Upper lobe of right lung (tissue), 1 donor: ENCODE measurements at regions not wholly inside any gene's neighbourhood (a gene's known extent, or its start where the extent isn't known, plus 50 kb on each side); places are given as distances from the start of the nearest gene placed in this dataset.
A peak's percentile ranks its signal among the peaks of the same experiment; 100 is the strongest.

Experiments
- ATAC-seq: fragments of 200-7000 bp; cut with Tn5 transposase; one replicate; pipeline ENCODE4 v1.9.1; 2020; ENCODE audit warnings: mild to moderate bottlenecking, moderate library complexity
- DNase-seq: peaks from one replicate; pipeline ENCODE4 v3.0.0-alpha.2; 2020
- H3K27ac ChIP-seq: fragments of 200-600 bp; one replicate; pipeline ENCODE4 v1.8.0; 2022
- H3K27me3 ChIP-seq: fragments of 200-600 bp; one replicate; pipeline ENCODE4 v1.8.0; 2022; ENCODE audit warnings: mild to moderate bottlenecking
- H3K36me3 ChIP-seq: fragments of 200-600 bp; one replicate; pipeline ENCODE4 v1.8.0; 2022
- H3K4me1 ChIP-seq: fragments of 200-600 bp; one replicate; pipeline ENCODE4 v1.8.0; 2022
- H3K4me3 ChIP-seq: fragments of 200-600 bp; one replicate; pipeline ENCODE4 v1.8.0; 2022; ENCODE audit warnings: mild to moderate bottlenecking
- H3K9me3 ChIP-seq: fragments of 200-600 bp; one replicate; pipeline ENCODE4 v1.8.0; 2022
- intact Hi-C: fragments of 100-400 bp; cut with DNase I; formaldehyde crosslinking; loops from one replicate; pipeline ENCODE4 v1.11.0; 2022
- TF ChIP-seq, protein P1 (sequence below): fragments of 200-600 bp; IDR thresholded peaks from one replicate; pipeline ENCODE4 v1.8.0; 2022; ENCODE audit warnings: antibody characterized with exemption
- donor health status: DM: no; HTN: yes; CAD: no; lungs with severe emphysema.

- ATAC-seq (no peak), DNase-seq (no peak)
- H3K4me3 ChIP-seq, result no peak overlapping the region
- H3K36me3 ChIP-seq, result no peaks in the 10 kb centered on the region
- TF ChIP-seq, protein P1, sequence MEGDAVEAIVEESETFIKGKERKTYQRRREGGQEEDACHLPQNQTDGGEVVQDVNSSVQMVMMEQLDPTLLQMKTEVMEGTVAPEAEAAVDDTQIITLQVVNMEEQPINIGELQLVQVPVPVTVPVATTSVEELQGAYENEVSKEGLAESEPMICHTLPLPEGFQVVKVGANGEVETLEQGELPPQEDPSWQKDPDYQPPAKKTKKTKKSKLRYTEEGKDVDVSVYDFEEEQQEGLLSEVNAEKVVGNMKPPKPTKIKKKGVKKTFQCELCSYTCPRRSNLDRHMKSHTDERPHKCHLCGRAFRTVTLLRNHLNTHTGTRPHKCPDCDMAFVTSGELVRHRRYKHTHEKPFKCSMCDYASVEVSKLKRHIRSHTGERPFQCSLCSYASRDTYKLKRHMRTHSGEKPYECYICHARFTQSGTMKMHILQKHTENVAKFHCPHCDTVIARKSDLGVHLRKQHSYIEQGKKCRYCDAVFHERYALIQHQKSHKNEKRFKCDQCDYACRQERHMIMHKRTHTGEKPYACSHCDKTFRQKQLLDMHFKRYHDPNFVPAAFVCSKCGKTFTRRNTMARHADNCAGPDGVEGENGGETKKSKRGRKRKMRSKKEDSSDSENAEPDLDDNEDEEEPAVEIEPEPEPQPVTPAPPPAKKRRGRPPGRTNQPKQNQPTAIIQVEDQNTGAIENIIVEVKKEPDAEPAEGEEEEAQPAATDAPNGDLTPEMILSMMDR, result no peak
- intact Hi-C loops, result no loop called here
- H3K9me3 ChIP-seq, result no peaks in the 10 kb centered on the region
- H3K27me3 ChIP-seq, result no peaks in the 10 kb centered on the region
- H3K4me1 ChIP-seq, result no peaks in the 10 kb centered on the region
- H3K27ac ChIP-seq, result no peak overlapping the region
These were observed 383.0 kb upstream of the SHH start for GRCh38 chr7:156195276-156195675.

DNA sequence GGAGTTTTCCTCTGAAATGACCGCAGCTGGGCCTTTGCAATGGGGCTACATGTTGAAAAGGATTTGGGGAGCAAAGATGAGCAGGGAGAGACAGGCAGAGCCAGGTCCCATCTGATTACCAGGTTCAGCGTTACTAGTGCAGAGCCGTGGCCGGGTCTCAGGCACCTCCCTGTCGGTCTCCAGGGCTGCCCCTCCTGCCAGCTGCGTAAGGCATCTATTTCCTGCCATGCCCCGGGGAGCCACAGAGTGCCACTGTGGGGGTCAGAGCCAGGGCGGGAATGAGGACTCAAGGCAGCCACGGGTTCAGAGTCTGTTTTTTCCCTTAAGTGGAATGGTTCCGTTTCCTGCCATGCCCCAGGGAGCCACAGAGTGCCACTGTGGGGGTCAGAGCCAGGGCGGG is 382.6 kb upstream of the SHH start:
- H3K36me3 ChIP-seq, result no peaks in the 10 kb centered on the region
- no peak overlapping the region for H3K27ac ChIP-seq
- no peaks in the 10 kb centered on the region for H3K27me3 ChIP-seq
- no peaks in the 10 kb centered on the region for H3K4me1 ChIP-seq
- TF ChIP-seq, protein P1, result no peak
- DNase-seq (no peak), ATAC-seq (no peak)
- intact Hi-C loops, result no loop called here
- no peaks in the 10 kb centered on the region for H3K9me3 ChIP-seq
- no peak overlapping the region for H3K4me3 ChIP-seq

GRCh38 chr7:156192921-156193320 is 380.7 kb upstream of the SHH start:
- intact Hi-C loops, result no loop called here
- no peak overlapping the region for H3K4me3 ChIP-seq
- DNase-seq (no peak), ATAC-seq (no peak)
- H3K4me1 ChIP-seq, result no peaks in the 10 kb centered on the region
- H3K27ac ChIP-seq, result no peak overlapping the region
- H3K36me3 ChIP-seq, result no peaks in the 10 kb centered on the region
- no peaks in the 10 kb centered on the region for H3K27me3 ChIP-seq
- H3K9me3 ChIP-seq, result no peaks in the 10 kb centered on the region
- TF ChIP-seq, protein P1, result no peak

- intact Hi-C loops, result no loop called here
- ATAC-seq, result peak; percentile 58
These were observed 378.8 kb upstream of the SHH start for GRCh38 chr7:156191090-156191489.

GRCh38 chr7:156185076-156185475 is 372.8 kb upstream of the SHH start:
- H3K4me1 ChIP-seq, result no peaks in the 10 kb centered on the region
- DNase-seq, result no peak
- peaks cover 6% of the 10 kb centered on the region for H3K9me3 ChIP-seq
- no peaks in the 10 kb centered on the region for H3K27me3 ChIP-seq
- no peak for ATAC-seq
- intact Hi-C loops, result no loop called here
- H3K4me3 ChIP-seq, result no peak overlapping the region
- no peak overlapping the region for H3K27ac ChIP-seq
- H3K36me3 ChIP-seq, result no peaks in the 10 kb centered on the region
- TF ChIP-seq, protein P1, result no peak

More at GRCh38 chr7:156191090-156191489, 378.8 kb upstream of the SHH start:
- no peak overlapping the region for H3K4me3 ChIP-seq
- peaks cover 6% of the 10 kb centered on the region for H3K9me3 ChIP-seq
- no peak for DNase-seq
- no peaks in the 10 kb centered on the region for H3K27me3 ChIP-seq
- no peak overlapping the region for H3K27ac ChIP-seq
- H3K4me1 ChIP-seq, result no peaks in the 10 kb centered on the region
- H3K36me3 ChIP-seq, result no peaks in the 10 kb centered on the region
- TF ChIP-seq, protein P1, result no peak

- ATAC-seq (no peak), DNase-seq (no peak)
- H3K36me3 ChIP-seq, result no peaks in the 10 kb centered on the region
- H3K4me1 ChIP-seq, result no peaks in the 10 kb centered on the region
- H3K9me3 ChIP-seq, result peaks cover 6% of the 10 kb centered on the region
- no peaks in the 10 kb centered on the region for H3K27me3 ChIP-seq
- intact Hi-C loops, result no loop called here
- no peak overlapping the region for H3K4me3 ChIP-seq
- H3K27ac ChIP-seq, result no peak overlapping the region
- TF ChIP-seq, protein P1, result no peak
These were observed 371.9 kb upstream of the SHH start for GRCh38 chr7:156184164-156184563.
